GM18505 (cell line): ENCODE measurements at regions not wholly inside any gene's neighbourhood (a gene's known extent, or its start where the extent isn't known, plus 50 kb on each side); places are given as distances from the start of the nearest gene placed in this dataset.
"Not testable (repeated sequence)": the region's sequence is repeated elsewhere in the genome, so short reads cannot be mapped to it uniquely, and the experiment has no call there.

Experiments
- ATAC-seq: cut with Tn5 transposase; IDR thresholded peaks from one replicate; pipeline ENCODE4 v1.9.1; 2021; ENCODE audit not compliant: unreplicated experiment
- POLR2A ChIP-seq: IDR thresholded peaks from 4 replicates; pipeline ENCODE4 v1.6.1; 2011; ENCODE audit warnings: borderline replicate concordance; ENCODE audit not compliant: insufficient read depth, insufficient read length; ENCODE audit errors: extremely low read depth

- no peak for TF ChIP-seq POLR2A
- ATAC-seq, result no peak
Measured at GRCh38 chr5:144042156-144042555, 128.3 kb downstream of the YIPF5 start.

DNA sequence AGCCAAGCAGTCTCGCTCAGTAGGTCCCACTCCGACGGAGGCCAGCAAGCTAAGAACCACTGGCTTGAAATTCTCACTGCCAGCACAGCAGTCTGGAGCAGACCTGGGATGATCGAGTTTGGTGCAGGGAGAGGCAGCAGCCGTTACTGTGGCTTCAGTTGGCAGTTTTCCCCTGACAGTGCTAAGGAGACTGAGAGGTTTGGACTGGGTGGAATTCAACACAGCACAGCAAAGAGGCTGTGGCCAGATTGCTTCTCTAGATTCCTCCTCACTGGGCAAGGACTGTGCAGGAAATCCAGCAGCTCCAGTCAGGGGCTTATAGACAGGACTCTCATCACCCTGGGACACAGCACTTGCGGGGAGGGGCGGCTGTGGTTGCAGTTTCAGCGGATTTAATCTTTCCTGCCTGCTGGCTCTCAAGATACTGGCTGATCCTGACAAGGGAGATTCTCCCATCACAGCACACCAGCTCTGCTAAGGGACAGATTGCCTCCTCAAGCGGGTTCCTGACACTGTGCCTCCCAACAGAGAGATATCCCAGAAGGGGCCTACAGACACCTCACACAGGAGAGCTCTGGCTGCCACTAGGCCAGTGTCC, 122.1 kb downstream of the YIPF5 start:
- no peak for TF ChIP-seq POLR2A
- ATAC-seq, result no peak

GRCh38 chr5:144055391-144055790, 115.1 kb downstream of the YIPF5 start:
- ATAC-seq, result not testable (repeated sequence)

DNA sequence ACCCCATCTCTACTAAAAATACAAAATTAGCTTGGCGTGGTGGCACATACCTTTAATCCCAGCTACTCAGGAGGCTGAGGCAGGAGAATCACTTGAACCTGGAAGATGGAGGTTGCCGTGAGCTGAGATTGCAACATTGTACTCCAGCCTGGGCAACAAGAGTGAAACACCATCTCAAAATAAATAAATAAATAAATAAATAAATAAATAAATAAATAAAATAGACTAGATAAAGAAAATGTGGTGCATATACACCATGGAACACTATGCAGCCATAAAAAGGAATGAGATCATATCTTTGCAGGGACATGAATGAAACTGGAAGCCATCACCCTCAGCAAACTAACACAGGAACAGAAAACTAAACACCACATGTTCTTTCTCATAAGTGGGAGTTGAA, 110.4 kb downstream of the YIPF5 start:
- not testable (repeated sequence) for ATAC-seq

DNA sequence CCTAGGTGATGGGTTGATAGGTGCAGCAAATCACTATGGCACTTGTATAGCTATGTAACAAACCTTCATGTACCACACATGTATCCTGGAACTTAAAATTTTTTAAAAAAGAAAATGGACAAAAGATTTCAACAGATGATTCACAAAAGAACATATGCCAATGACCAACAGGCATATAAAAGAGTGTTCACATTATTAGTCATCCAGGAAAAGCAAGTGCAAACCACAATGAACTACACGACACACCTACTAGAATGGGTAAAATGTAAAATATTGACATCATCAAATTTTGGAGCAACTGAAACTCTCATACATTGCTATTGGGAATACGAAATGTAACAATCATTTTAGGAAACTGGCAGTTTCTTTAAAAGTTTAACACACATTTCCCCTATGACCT, 109.9 kb downstream of the YIPF5 start:
- TF ChIP-seq POLR2A, result no peak
- no peak for ATAC-seq

DNA sequence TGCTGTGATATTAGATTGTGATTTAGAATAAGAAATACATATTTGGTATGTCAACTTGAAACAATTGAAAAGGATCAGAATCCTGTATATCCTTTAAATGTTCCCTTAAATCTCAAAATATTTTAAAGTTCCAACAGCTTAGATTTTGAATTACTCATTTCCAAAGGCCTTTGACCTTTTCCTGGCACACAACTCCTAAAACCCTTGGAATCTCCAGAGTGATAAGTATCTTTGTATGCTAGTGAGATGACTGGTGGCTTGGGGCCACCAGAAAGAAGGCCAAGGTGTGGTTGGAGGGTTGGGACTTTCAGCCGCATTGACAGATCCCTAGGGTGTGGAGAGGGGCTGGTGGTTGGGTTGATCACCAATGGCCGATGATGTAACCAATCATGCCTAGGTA, 104.7 kb downstream of the YIPF5 start:
- TF ChIP-seq POLR2A, result no peak
- ATAC-seq, result no peak

DNA sequence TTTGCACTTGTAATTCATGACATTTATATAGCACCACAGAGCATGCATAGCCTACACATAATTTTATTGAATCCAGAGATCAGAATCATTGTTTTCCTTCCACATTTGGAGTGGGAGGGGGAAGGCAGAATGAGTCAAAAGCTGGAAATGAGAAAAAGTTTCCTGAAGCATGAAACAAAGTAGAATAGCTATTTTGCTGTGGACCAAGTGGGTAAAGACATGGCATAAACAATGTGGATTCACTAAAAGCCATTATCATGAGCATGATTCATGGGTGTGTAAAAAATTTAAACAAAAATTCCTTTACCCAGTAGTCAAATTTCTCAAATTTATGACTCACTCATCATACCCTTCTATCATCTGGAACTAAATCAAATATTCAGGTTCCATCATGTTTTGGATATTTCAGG, 97.9 kb downstream of the YIPF5 start:
- TF ChIP-seq POLR2A, result no peak
- ATAC-seq, result no peak

DNA sequence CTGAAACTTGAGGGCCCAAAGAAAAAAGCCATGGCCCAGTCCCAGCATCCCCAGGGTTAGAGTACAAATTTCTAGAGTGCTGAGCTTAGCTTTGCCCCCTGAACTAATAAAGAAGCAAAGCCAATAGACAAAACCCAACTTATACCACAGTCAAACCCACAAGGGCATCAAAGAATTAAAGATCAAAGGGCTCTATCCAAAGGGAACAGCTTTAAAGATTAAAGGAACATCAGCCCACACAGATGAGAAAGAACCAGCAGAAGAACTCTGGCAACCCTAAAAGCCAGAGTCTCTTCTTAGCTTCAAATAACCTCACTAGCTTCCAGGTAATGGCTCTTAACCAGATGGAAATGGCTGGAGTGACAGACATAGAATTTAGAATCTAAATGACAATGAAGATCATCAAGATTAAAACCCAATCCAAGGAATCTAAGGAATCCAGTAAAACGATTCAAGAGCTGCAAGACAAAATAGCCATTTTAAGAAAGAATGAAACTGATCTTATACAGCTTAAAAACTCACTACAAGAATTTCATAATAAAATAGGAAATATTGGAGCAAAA, 93.9 kb downstream of the YIPF5 start:
- TF ChIP-seq POLR2A, result no peak
- ATAC-seq, result no peak

DNA sequence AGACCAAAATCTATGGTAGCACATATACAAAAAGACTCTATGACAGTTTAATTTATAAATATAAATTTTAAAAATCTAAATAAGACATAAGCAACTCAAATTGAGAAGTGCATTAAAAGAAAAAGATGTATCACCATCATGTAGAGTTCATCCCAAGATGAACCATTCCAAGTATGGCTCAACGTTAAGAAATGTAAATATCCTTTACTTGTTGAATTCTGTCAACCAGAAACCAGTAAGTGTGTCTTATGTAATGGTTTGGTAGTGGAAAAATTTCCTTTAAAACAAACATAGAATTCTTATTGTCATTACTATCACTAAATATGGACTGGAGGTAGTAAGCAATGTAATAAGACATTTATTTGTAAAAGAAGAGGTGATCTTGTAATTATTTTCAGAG, 87.3 kb downstream of the YIPF5 start:
- TF ChIP-seq POLR2A, result no peak
- no peak for ATAC-seq

- ATAC-seq, result no peak
- TF ChIP-seq POLR2A, result no peak
Measured at GRCh38 chr5:144084971-144085370, 85.5 kb downstream of the YIPF5 start.

DNA sequence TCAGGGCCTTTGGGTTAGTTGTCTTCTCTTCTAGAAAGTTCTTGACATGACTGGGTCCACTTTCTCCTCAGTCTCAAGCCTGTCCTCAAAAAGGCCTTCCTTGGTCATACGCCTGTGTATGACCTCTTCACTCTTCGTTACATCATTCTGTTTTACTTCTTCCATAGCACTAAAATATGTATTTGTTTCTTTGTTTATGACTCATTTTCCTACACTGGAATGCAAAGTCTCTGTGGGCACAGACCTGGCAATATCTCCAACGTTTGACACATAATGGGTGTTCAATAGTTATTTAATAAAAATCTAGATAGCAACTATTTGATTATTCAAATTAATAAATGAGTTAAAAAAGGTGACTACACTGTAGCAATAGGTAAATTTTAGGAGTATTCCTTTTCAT, 85.1 kb downstream of the YIPF5 start:
- no peak for ATAC-seq
- TF ChIP-seq POLR2A, result no peak

- no peak for ATAC-seq
- no peak for TF ChIP-seq POLR2A
Measured at GRCh38 chr5:144086295-144086694, 84.2 kb downstream of the YIPF5 start.

- no peak for ATAC-seq
- no peak for TF ChIP-seq POLR2A
Measured at GRCh38 chr5:144087576-144087975, 82.9 kb downstream of the YIPF5 start.

GRCh38 chr5:144088206-144089064, 82.0 kb downstream of the YIPF5 start:
- TF ChIP-seq POLR2A, result no peak

More at GRCh38 chr5:144088206-144089064, 82.0 kb downstream of the YIPF5 start:
- ATAC-seq, result no peak
